ENCODE measurements at regions not wholly inside any gene's neighbourhood (a gene's known extent, or its start where the extent isn't known, plus 50 kb on each side); places are given as distances from the start of the nearest gene placed in this dataset.

GRCh38 chr6:20024316-20024673, 187.1 kb downstream of the ID4 start (continued):
- TF ChIP-seq CHD7 (IDR thresholded peaks at IDR 0.05; ENCODE audit: insufficient replicate concordance, low read length) (no peak), EP300 (IDR thresholded peaks at IDR 0.05; ENCODE audit: borderline replicate concordance in 1 of 2, low read depth in 2 of 2, low read length in 2 of 2) (no peak), KDM4A (IDR thresholded peaks at IDR 0.05; ENCODE audit: low read depth, low read length, severe bottlenecking) (no peak), GTF2F1 (IDR thresholded peaks at IDR 0.05; ENCODE audit: borderline replicate concordance, low read depth, low read length) (no peak), CBX8 (IDR thresholded peaks at IDR 0.05; ENCODE audit: borderline replicate concordance, low read depth, low read length) (no peak), CHD2 (IDR thresholded peaks at IDR 0.05; ENCODE audit: low read length) (no peak), EZH2 (IDR thresholded peaks at IDR 0.05; ENCODE audit: low read depth, low read length, severe bottlenecking) (no peak), SRF (IDR thresholded peaks at IDR 0.05; ENCODE audit: low read depth, low read length) (no peak), TEAD4 (IDR thresholded peaks at IDR 0.05; ENCODE audit: low read depth, low read length) (no peak), BRCA1 (IDR thresholded peaks at IDR 0.05; ENCODE audit: low read depth, low read length) (no peak), KDM5A (IDR thresholded peaks at IDR 0.05; ENCODE audit: low read length) (no peak), RFX5 (IDR thresholded peaks at IDR 0.05; ENCODE audit: borderline replicate concordance, low read depth, low read length) (no peak), TAF1 (IDR thresholded peaks at IDR 0.05; ENCODE audit: low read depth, low read length) (no peak)

Measured in H1 (cell line).